NT2/D1 (cell line): ENCODE measurements at regions not wholly inside any gene's neighbourhood (a gene's known extent, or its start where the extent isn't known, plus 50 kb on each side); places are given as distances from the start of the nearest gene placed in this dataset.

ENCODE experiments used
- YY1 ChIP-seq: IDR thresholded peaks from 2 replicates; pipeline ENCODE4 v1.6.1; 2011; ENCODE audit not compliant: insufficient read length, insufficient read depth
- ZNF274 ChIP-seq: IDR thresholded peaks from 2 replicates; pipeline ENCODE4 v1.6.1; 2011; ENCODE audit warnings: mild to moderate bottlenecking, low read depth, low read length

DNA sequence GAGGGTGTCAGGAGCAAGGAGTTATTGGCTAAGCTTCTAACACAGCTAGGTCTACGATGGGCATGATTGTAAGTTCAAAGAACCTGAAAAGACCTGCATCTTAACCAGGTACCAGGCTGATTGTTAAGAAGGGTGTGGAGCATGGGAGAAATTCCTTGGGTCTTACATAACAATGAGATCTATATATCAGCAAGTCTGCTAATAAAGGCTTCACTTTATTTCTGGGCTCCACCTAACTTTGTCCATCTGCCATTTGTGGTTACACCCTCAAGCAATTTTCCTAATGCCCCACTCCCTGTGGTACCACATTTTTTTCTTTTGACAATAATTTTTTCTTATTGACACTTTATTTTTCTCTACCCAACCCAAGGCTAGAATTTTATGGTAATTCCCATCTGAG, 223.5 kb upstream of the JAG1 start:
- TF ChIP-seq ZNF274 (no peak), YY1 (no peak)
